ENCODE measurements at regions not wholly inside any gene's neighbourhood (a gene's known extent, or its start where the extent isn't known, plus 50 kb on each side); places are given as distances from the start of the nearest gene placed in this dataset.
"Not testable (repeated sequence)": the region's sequence is repeated elsewhere in the genome, so short reads cannot be mapped to it uniquely, and the experiment has no call there.

- WGBS, 5 donors = 62 to 80% (median 71%) methylated on average over 4 of the region's 4 CpGs
- no peaks in the 10 kb centered on the region for H3K9me3 ChIP-seq
- TF ChIP-seq POLR2A (IDR thresholded peaks at IDR 0.05) (no peak), EP300 (IDR thresholded peaks at IDR 0.05) (no peak), POLR2AphosphoS5 (IDR thresholded peaks at IDR 0.05) (no peak)
- TF ChIP-seq, protein P1, sequence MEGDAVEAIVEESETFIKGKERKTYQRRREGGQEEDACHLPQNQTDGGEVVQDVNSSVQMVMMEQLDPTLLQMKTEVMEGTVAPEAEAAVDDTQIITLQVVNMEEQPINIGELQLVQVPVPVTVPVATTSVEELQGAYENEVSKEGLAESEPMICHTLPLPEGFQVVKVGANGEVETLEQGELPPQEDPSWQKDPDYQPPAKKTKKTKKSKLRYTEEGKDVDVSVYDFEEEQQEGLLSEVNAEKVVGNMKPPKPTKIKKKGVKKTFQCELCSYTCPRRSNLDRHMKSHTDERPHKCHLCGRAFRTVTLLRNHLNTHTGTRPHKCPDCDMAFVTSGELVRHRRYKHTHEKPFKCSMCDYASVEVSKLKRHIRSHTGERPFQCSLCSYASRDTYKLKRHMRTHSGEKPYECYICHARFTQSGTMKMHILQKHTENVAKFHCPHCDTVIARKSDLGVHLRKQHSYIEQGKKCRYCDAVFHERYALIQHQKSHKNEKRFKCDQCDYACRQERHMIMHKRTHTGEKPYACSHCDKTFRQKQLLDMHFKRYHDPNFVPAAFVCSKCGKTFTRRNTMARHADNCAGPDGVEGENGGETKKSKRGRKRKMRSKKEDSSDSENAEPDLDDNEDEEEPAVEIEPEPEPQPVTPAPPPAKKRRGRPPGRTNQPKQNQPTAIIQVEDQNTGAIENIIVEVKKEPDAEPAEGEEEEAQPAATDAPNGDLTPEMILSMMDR (IDR thresholded peaks at IDR 0.05) = no peak
- H3K27me3 ChIP-seq = no peaks in the 10 kb centered on the region
- H3K4me1 ChIP-seq = peaks cover 0 to 21% (median 7%) of the 10 kb centered on the region in 4 donors
- H3K4me3 ChIP-seq = no peak overlapping the region
- intact Hi-C loops (cut with DNase I; ENCODE audit: low total_unique reads) = no loop called here
- H3K36me3 ChIP-seq = no peaks in the 10 kb centered on the region
- DNase-seq = no peak
- peak overlapping the region in 3 of 5 donors; percentile 59 to 72 (median 69) for H3K27ac ChIP-seq
These were observed 56.1 kb upstream of the USP3 start for GRCh38 chr15:63448266-63448665.

- H3K36me3 ChIP-seq; H3K9me3 ChIP-seq; intact Hi-C loops (cut with DNase I; ENCODE audit: low total_unique reads); H3K4me3 ChIP-seq; H3K27me3 ChIP-seq; DNase-seq: not testable (repeated sequence)
- peaks cover 0 to 21% (median 7%) of the 10 kb centered on the region in 4 donors for H3K4me1 ChIP-seq
- peak overlapping the region in 3 of 5 donors; percentile 59 to 72 (median 69) for H3K27ac ChIP-seq
- 85 to 90% (median 88%) methylated on average over 11 of the region's 11 CpGs for WGBS, 5 donors
These were observed 55.4 kb upstream of the USP3 start for GRCh38 chr15:63448872-63449555.

GRCh38 chr15:63449731-63450130, 54.7 kb upstream of the USP3 start:
- no peaks in the 10 kb centered on the region for H3K9me3 ChIP-seq
- H3K36me3 ChIP-seq = no peaks in the 10 kb centered on the region
- H3K4me3 ChIP-seq = no peak overlapping the region
- no peak for DNase-seq
- no peak for TF ChIP-seq POLR2AphosphoS5 (IDR thresholded peaks at IDR 0.05)
- TF ChIP-seq, protein P1 (IDR thresholded peaks at IDR 0.05) = no peak
- no peak for TF ChIP-seq POLR2A (IDR thresholded peaks at IDR 0.05)
- no peak for TF ChIP-seq EP300 (IDR thresholded peaks at IDR 0.05)
- H3K4me1 ChIP-seq = peaks cover 0 to 21% (median 7%) of the 10 kb centered on the region in 4 donors
- WGBS, 5 donors = 57 to 66% (median 62%) methylated on average over 3 of the region's 3 CpGs
- H3K27ac ChIP-seq = no peak overlapping the region
- no peaks in the 10 kb centered on the region for H3K27me3 ChIP-seq
- intact Hi-C loops (cut with DNase I; ENCODE audit: low total_unique reads) = no loop called here

DNA sequence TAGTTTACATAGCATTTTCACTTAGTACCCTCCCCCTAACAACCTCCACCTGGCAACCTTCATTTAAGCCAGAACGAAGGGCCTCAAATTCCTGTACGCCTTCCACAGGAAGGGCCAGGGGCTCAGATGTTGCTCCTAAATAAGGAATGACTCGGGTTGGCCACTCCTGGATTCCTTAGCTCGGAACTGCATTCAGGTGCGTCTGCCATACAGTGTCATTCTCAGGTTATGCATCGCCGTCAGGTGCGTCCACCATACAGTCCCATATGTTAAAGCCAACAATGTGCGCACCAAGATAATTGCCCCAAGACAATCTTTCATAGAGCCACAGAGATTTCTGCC, 53.5 kb upstream of the USP3 start:
- Histone ChIP-seq H3K9me3 (no peaks in the 10 kb centered on the region), H3K36me3 (no peaks in the 10 kb centered on the region), H3K27ac (no peak overlapping the region), H3K27me3 (no peaks in the 10 kb centered on the region), H3K4me1 (peaks cover 0 to 21% (median 7%) of the 10 kb centered on the region in 4 donors), H3K4me3 (no peak overlapping the region)
- intact Hi-C loops (cut with DNase I; ENCODE audit: low total_unique reads) = no loop called here
- 87 to 94% (median 89%) methylated on average over 9 of the region's 9 CpGs for WGBS, 5 donors
- DNase-seq = no peak
- TF ChIP-seq, protein P1 (IDR thresholded peaks at IDR 0.05) = no peak
- no peak for TF ChIP-seq POLR2AphosphoS5 (IDR thresholded peaks at IDR 0.05)
- no peak for TF ChIP-seq POLR2A (IDR thresholded peaks at IDR 0.05)
- TF ChIP-seq EP300 (IDR thresholded peaks at IDR 0.05) = no peak

DNA sequence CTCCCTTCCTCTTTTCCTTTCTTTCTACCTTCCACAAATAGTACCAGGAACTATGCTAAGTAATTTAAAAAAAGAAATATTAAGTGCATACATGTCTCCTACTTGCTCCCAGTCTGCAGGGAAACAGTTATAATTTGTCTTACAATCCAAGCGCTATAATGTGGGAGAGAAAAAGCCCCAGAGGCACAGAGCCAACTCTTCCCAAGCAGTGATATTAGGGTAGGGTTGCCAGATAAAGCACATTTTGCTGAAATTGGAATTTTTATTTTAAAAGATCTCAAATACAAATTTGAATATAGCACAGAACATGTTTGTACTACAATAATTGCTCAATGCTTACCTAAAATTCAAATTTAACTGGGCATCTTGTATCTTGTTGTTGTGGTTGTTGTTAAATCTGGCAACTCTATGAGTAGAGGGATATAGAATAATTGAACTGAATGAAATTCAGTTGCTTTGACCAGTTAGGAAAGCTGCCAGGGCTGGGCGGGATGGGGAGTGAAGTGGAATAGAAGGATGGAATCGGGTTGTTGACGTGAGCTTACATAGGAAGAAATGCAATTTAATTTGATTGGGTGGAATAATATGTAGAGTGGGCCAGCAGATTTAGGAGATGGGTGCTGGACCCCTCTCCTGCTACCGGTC, 52.6 kb upstream of the USP3 start:
- WGBS, 5 donors = 92 to 99% (median 96%) methylated on average over 5 of the region's 5 CpGs
- H3K4me1 ChIP-seq = peaks cover 0 to 25% (median 7%) of the 10 kb centered on the region in 4 donors
- no peaks in the 10 kb centered on the region for H3K36me3 ChIP-seq
- H3K4me3 ChIP-seq = no peak overlapping the region
- peak in 1 of 2 donors; percentile 50 for DNase-seq
- intact Hi-C loops (cut with DNase I; ENCODE audit: low total_unique reads) = no loop called here
- no peaks in the 10 kb centered on the region for H3K9me3 ChIP-seq
- H3K27me3 ChIP-seq = no peaks in the 10 kb centered on the region
- H3K27ac ChIP-seq = no peak overlapping the region
- TF ChIP-seq, protein P1 (IDR thresholded peaks at IDR 0.05) = no peak
- TF ChIP-seq POLR2A (IDR thresholded peaks at IDR 0.05) (no peak), POLR2AphosphoS5 (IDR thresholded peaks at IDR 0.05) (no peak), EP300 (IDR thresholded peaks at IDR 0.05) (no peak)

All from stomach (tissue), 8 donors.